ENCODE measurements at regions not wholly inside any gene's neighbourhood (a gene's known extent, or its start where the extent isn't known, plus 50 kb on each side); places are given as distances from the start of the nearest gene placed in this dataset.

DNA sequence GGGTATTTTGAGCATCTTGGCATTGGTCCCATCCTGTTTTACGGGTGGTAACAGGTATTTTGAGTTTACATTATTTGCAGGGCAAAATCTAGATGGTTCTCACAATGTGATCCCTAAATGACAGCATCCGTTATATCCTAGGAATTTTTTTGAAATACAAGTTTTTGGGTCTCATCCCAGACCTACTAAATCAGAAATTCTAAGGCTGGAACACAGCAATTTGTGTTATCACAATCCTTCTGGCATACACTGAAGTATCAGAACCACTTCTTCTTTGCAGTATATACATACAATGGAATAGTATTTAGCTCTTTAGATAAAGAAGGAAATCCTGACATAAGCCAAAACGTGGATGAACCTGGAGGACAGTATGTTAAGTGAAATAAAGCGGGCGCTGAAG, 104.1 kb upstream of the LSM6 start:
- DNase-seq, result no peak
- Histone ChIP-seq H3K9me3 (no peaks in the 10 kb centered on the region), H3K27ac (no peak overlapping the region), H3K27me3 (no peaks in the 10 kb centered on the region), H3K4me3 (no peak overlapping the region), H3K36me3 (ENCODE audit: low read depth, missing control alignments) (no peaks in the 10 kb centered on the region), H3K4me1 (no peaks in the 10 kb centered on the region)
- 85 to 90% methylated on average over 5 of the region's 5 CpGs for WGBS, 2 donors
- TF ChIP-seq, protein P1, sequence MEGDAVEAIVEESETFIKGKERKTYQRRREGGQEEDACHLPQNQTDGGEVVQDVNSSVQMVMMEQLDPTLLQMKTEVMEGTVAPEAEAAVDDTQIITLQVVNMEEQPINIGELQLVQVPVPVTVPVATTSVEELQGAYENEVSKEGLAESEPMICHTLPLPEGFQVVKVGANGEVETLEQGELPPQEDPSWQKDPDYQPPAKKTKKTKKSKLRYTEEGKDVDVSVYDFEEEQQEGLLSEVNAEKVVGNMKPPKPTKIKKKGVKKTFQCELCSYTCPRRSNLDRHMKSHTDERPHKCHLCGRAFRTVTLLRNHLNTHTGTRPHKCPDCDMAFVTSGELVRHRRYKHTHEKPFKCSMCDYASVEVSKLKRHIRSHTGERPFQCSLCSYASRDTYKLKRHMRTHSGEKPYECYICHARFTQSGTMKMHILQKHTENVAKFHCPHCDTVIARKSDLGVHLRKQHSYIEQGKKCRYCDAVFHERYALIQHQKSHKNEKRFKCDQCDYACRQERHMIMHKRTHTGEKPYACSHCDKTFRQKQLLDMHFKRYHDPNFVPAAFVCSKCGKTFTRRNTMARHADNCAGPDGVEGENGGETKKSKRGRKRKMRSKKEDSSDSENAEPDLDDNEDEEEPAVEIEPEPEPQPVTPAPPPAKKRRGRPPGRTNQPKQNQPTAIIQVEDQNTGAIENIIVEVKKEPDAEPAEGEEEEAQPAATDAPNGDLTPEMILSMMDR (IDR thresholded peaks at IDR 0.05), result no peak
- no peak for TF ChIP-seq POLR2A (IDR thresholded peaks at IDR 0.05)
- intact Hi-C loops (cut with DNase I; ENCODE audit: low total_unique reads), result no loop called here

DNA sequence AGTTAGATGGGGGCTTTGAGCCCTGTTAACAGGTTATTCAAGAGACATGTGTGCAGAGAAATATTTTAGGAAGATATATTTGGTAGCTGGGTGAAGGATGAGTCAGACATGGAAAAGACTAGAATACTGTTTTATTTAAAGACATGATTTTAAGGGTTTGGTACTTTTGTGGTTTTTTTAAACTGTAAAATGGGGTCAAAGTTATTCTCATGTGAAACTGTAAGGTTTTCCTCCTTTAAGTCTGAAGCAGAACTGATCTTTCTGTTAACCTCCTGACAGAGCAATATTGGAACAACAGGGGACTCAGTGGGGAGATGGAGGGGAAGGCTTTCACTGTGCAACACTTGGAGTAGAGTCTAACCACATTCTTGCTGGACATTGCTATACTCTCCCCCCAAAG, 112.4 kb upstream of the LSM6 start:
- TF ChIP-seq, protein P1 (IDR thresholded peaks at IDR 0.05), result no peak
- no peak for TF ChIP-seq POLR2A (IDR thresholded peaks at IDR 0.05)
- DNase-seq, result no peak
- intact Hi-C loops (cut with DNase I; ENCODE audit: low total_unique reads), result no loop called here
- no peak overlapping the region for H3K4me3 ChIP-seq
- no peaks in the 10 kb centered on the region for H3K9me3 ChIP-seq
- no peak overlapping the region for H3K27ac ChIP-seq
- no peaks in the 10 kb centered on the region for H3K36me3 ChIP-seq (ENCODE audit: low read depth, missing control alignments)
- H3K27me3 ChIP-seq, result no peaks in the 10 kb centered on the region
- no peaks in the 10 kb centered on the region for H3K4me1 ChIP-seq

DNA sequence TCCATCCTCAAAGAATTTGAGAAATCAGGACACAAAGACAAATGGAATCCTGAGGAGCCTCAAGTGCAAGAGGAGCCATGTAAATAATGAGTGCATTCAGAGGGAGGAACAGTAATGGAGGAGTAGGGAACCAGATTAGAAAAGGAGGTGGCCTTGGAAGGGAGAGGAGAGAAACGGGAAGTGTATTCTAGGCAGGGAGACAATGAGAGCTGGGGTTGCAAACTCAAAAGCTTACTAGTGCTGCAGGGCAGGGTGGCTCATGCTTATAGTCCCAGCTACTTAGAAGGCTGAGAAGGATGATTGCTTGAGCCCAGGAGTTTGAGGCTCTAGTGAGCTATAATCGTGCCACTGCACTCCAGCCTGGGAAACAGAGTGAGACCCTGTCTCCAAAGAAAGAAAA, 113.2 kb upstream of the LSM6 start:
- no peak overlapping the region for H3K27ac ChIP-seq
- no peaks in the 10 kb centered on the region for H3K36me3 ChIP-seq (ENCODE audit: low read depth, missing control alignments)
- H3K4me3 ChIP-seq, result no peak overlapping the region
- no peak for DNase-seq
- no peaks in the 10 kb centered on the region for H3K27me3 ChIP-seq
- 46 to 51% methylated on average over 2 of the region's 2 CpGs for WGBS, 2 donors
- intact Hi-C loops (cut with DNase I; ENCODE audit: low total_unique reads), result no loop called here
- no peaks in the 10 kb centered on the region for H3K4me1 ChIP-seq
- no peaks in the 10 kb centered on the region for H3K9me3 ChIP-seq
- TF ChIP-seq POLR2A (IDR thresholded peaks at IDR 0.05), result no peak
- TF ChIP-seq, protein P1 (IDR thresholded peaks at IDR 0.05), result no peak

DNA sequence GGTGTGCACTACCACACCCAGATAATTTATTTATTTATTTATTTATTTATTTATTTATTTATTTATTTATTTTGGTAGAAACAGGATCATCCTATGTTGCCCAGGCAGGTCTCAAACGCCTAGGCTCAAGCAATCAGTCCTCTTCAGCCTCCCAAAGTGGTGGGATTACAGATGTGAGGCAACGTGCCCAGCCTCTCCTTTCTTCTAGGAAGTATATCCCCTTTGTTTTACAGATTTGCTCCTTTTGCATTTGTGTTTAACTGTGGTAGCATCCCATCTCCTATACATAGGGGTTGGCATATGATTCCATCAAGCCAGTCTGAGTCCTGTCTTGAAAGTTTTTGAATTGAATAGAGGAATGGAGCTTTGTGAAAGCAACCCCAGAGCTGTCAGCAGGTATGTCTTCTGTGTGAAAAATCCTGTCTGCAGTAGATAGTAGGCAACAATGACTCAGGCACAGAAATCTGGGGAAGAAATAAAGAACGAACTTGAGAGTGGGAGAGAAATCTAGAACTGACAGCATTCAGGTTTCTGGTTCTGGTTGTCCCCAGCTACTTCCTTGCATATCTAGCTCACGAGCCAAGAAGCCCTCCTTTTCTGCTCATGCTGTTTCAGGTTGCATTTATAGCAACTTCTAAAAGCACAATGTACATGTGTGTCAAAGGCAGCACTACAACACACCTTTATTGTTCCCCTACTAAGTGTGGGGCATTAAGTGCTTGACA, 113.7 kb upstream of the LSM6 start:
- no peaks in the 10 kb centered on the region for H3K36me3 ChIP-seq (ENCODE audit: low read depth, missing control alignments)
- no peak overlapping the region for H3K4me3 ChIP-seq
- intact Hi-C loops (cut with DNase I; ENCODE audit: low total_unique reads), result no loop called here
- no peaks in the 10 kb centered on the region for H3K4me1 ChIP-seq
- H3K27me3 ChIP-seq, result no peaks in the 10 kb centered on the region
- no peak for TF ChIP-seq POLR2A (IDR thresholded peaks at IDR 0.05)
- TF ChIP-seq, protein P1 (IDR thresholded peaks at IDR 0.05), result no peak
- WGBS, 2 donors, result 63 to 70% methylated on average over 4 of the region's 4 CpGs
- no peak overlapping the region for H3K27ac ChIP-seq
- no peaks in the 10 kb centered on the region for H3K9me3 ChIP-seq
- no peak for DNase-seq

DNA sequence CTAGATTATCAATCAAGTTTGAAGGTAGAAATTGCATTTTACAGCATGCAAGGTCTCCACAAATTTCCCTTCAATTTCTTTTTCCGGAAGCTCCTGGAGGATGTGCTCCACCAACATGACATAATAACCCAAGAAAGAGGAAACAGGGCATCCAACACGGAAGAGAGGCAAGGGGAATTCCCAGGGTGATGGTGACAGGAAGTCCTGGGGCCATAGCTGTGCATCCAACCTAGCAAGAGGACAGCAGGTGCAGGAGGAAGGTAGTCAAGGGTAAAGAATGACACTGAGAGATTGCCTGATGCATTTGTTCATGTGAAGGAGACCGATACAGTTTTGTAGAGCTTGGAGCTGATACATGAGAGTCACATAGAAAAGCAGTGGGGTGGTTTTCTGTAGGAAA, 115.7 kb upstream of the LSM6 start:
- H3K27ac ChIP-seq, result no peak overlapping the region
- no peak for DNase-seq
- H3K4me1 ChIP-seq, result no peaks in the 10 kb centered on the region
- no peaks in the 10 kb centered on the region for H3K27me3 ChIP-seq
- TF ChIP-seq, protein P1 (IDR thresholded peaks at IDR 0.05), result no peak
- TF ChIP-seq POLR2A (IDR thresholded peaks at IDR 0.05), result no peak
- intact Hi-C loops (cut with DNase I; ENCODE audit: low total_unique reads), result no loop called here
- 83 to 87% methylated on average over 3 of the region's 3 CpGs for WGBS, 2 donors
- H3K9me3 ChIP-seq, result no peaks in the 10 kb centered on the region
- no peak overlapping the region for H3K4me3 ChIP-seq
- H3K36me3 ChIP-seq (ENCODE audit: low read depth, missing control alignments), result no peaks in the 10 kb centered on the region
